ENCODE measurements at regions not wholly inside any gene's neighbourhood (a gene's known extent, or its start where the extent isn't known, plus 50 kb on each side); places are given as distances from the start of the nearest gene placed in this dataset.

DNA sequence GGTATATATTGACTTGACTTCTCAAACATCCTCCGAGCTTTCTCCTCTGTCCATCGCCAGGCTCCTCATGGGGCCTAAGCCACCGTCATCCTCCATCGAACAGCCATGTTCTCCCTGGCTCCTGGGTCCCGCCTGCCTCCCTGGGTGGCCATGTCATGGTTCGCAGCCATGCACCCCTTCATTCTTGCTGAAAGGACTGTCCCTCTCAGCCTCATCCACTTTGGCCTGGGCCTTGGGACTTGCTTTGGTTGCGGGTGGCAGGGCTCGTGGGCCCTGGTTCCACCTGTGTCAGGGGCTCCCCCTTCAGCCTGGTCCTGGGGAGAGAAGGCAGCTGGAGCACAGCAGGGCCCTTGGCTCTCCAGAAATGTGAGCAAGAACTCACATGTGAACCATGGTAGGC lies 183.8 kb downstream of the KATNAL1 start:
- TF ChIP-seq, protein P1, sequence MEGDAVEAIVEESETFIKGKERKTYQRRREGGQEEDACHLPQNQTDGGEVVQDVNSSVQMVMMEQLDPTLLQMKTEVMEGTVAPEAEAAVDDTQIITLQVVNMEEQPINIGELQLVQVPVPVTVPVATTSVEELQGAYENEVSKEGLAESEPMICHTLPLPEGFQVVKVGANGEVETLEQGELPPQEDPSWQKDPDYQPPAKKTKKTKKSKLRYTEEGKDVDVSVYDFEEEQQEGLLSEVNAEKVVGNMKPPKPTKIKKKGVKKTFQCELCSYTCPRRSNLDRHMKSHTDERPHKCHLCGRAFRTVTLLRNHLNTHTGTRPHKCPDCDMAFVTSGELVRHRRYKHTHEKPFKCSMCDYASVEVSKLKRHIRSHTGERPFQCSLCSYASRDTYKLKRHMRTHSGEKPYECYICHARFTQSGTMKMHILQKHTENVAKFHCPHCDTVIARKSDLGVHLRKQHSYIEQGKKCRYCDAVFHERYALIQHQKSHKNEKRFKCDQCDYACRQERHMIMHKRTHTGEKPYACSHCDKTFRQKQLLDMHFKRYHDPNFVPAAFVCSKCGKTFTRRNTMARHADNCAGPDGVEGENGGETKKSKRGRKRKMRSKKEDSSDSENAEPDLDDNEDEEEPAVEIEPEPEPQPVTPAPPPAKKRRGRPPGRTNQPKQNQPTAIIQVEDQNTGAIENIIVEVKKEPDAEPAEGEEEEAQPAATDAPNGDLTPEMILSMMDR (IDR thresholded peaks at IDR 0.05) = no peak
- TF ChIP-seq POLR2A (IDR thresholded peaks at IDR 0.05) = no peak

Measured in uterus (tissue), 2 donors.